Keratinocyte (primary cell): ENCODE measurements at regions not wholly inside any gene's neighbourhood (a gene's known extent, or its start where the extent isn't known, plus 50 kb on each side); places are given as distances from the start of the nearest gene placed in this dataset.

Source experiments
- DNase-seq: peaks from one replicate; pipeline ENCODE4 v3.0.0-alpha.2; 2011; ENCODE audit warnings: low read depth, missing footprints, low spot score
- FAIRE-seq: peaks from 2 replicates; lab custom pipeline; 2011; peaks lifted over from hg19 to GRCh38; lab: Jason Lieb, UNC
- H2AFZ ChIP-seq: 2 replicates; pipeline ENCODE4 v1.6.0; 2012; ENCODE audit warnings: low read length, control low read depth, inconsistent platforms; ENCODE audit not compliant: control insufficient read depth
- H3K27ac ChIP-seq: 2 replicates; pipeline ENCODE4 v1.5.1; 2011; ENCODE audit warnings: low read length; ENCODE audit not compliant: control insufficient read depth, insufficient read depth
- H3K27me3 ChIP-seq: 3 replicates; pipeline ENCODE4 v1.6.0; 2011; ENCODE audit warnings: low read length; ENCODE audit not compliant: control insufficient read depth, insufficient read depth; ENCODE audit errors: extremely low read depth
- H3K36me3 ChIP-seq, 2 experiments: 2 replicates in 1 of 2; 3 replicates in 1 of 2; pipeline ENCODE4 v1.5.1; 2011; ENCODE audit warnings: low read length in 2 of 2, mild to moderate bottlenecking in 1 of 2; ENCODE audit not compliant: control insufficient read depth in 2 of 2, insufficient read depth in 2 of 2; ENCODE audit errors: extremely low read depth in 1 of 2
- H3K4me1 ChIP-seq: 3 replicates; pipeline ENCODE4 v1.5.1; 2011; ENCODE audit warnings: low read length; ENCODE audit not compliant: control insufficient read depth, insufficient read depth; ENCODE audit errors: extremely low read depth
- H3K4me2 ChIP-seq: 3 replicates; pipeline ENCODE4 v1.6.0; 2011; ENCODE audit warnings: low read depth, low read length; ENCODE audit not compliant: control insufficient read depth, insufficient read depth; ENCODE audit errors: extremely low read depth
- H3K4me3 ChIP-seq, 3 experiments: fragments of 200-600 bp in 1 of 3; sonication (generic) in 1 of 3; 2 replicates in 2 of 3; 3 replicates in 1 of 3; pipeline ENCODE4 v1.5.1; 2011 to 2016; ENCODE audit warnings: low read length in 3 of 3, mild to moderate bottlenecking in 3 of 3, control low read depth in 2 of 3, inconsistent platforms in 1 of 3, low read depth in 1 of 3, mixed read lengths in 1 of 3, mixed run types in 1 of 3, moderate library complexity in 1 of 3; ENCODE audit not compliant: control insufficient read depth in 2 of 3, insufficient read depth in 2 of 3; ENCODE audit errors: extremely low read depth in 1 of 3
- H3K79me2 ChIP-seq: 2 replicates; pipeline ENCODE4 v1.6.0; 2012; ENCODE audit warnings: low read length; ENCODE audit not compliant: control insufficient read depth, insufficient read depth
- H3K9ac ChIP-seq: 3 replicates; pipeline ENCODE4 v1.6.0; 2011; ENCODE audit warnings: low read length; ENCODE audit not compliant: control insufficient read depth, insufficient read depth; ENCODE audit errors: extremely low read depth
- H3K9me1 ChIP-seq: 3 replicates; pipeline ENCODE4 v1.6.0; 2011; ENCODE audit warnings: low read length; ENCODE audit not compliant: control insufficient read depth, insufficient read depth; ENCODE audit errors: extremely low read depth
- H3K9me3 ChIP-seq: 2 replicates; pipeline ENCODE4 v1.5.1; 2012; ENCODE audit warnings: low read depth, low read length; ENCODE audit not compliant: control insufficient read depth
- H4K20me1 ChIP-seq: 3 replicates; pipeline ENCODE4 v1.6.0; 2011; ENCODE audit warnings: low read length; ENCODE audit not compliant: control insufficient read depth, insufficient read depth; ENCODE audit errors: extremely low read depth
- CTCF ChIP-seq, 3 experiments: IDR thresholded peaks in 1 of 3; conservative IDR thresholded peaks in 1 of 3; optimal IDR thresholded peaks in 1 of 3; 2 replicates in 2 of 3; 3 replicates in 1 of 3; pipeline versions ENCODE3 to v1.5.1; 2011; ENCODE audit warnings: low read length in 3 of 3, mild to moderate bottlenecking in 3 of 3, moderate library complexity in 2 of 3, control low read depth in 1 of 3, inconsistent platforms in 1 of 3; ENCODE audit not compliant: insufficient read depth in 2 of 3; ENCODE audit errors: extremely low read depth in 1 of 3
- EZH2 ChIP-seq: IDR thresholded peaks from one replicate; pipeline ENCODE4 v1.6.1; 2012; ENCODE audit warnings: inconsistent platforms, mild to moderate bottlenecking, low read length, moderate library complexity
- dilution Hi-C: fragments of 300-500 bp; cut with MboI; formaldehyde crosslinking; loops from one replicate; pipeline ENCODE4 v1.7.0; 2020; ENCODE audit warnings: low sequenced_read_pairs; ENCODE audit not compliant: extremely low pct_ligation_motif_present

GRCh38 chr5:2201421-2201820, 318.7 kb upstream of the IRX4 start:
- no peaks in the 10 kb centered on the region for H3K9me1 ChIP-seq
- no peak overlapping the region for H3K9ac ChIP-seq
- dilution Hi-C loops, result no loop called here
- no peaks in the 10 kb centered on the region for H3K9me3 ChIP-seq
- no peak overlapping the region for H2AFZ ChIP-seq
- H4K20me1 ChIP-seq, result no peaks in the 10 kb centered on the region
- no peak overlapping the region for H3K4me2 ChIP-seq
- no peak for DNase-seq
- H3K79me2 ChIP-seq, result no peaks in the 10 kb centered on the region
- no peak overlapping the region for H3K27ac ChIP-seq
- H3K36me3 ChIP-seq, result no peaks in the 10 kb centered on the region
- FAIRE-seq, result no peak
- no peak overlapping the region for H3K4me3 ChIP-seq
- no peaks in the 10 kb centered on the region for H3K4me1 ChIP-seq
- peaks cover 17% of the 10 kb centered on the region for H3K27me3 ChIP-seq
- TF ChIP-seq CTCF (optimal IDR thresholded peaks at IDR 0.05 in 1 of 3, IDR thresholded peaks at IDR 0.05 in 1 of 3, conservative IDR thresholded peaks at IDR 0.05 in 1 of 3; ENCODE audit: extremely low read depth in 1 of 3, insufficient read depth in 2 of 3, low read length in 3 of 3), result no peak
- no peak for TF ChIP-seq EZH2

GRCh38 chr5:2201011-2201410, 318.3 kb upstream of the IRX4 start:
- no peaks in the 10 kb centered on the region for H3K36me3 ChIP-seq
- H3K9ac ChIP-seq, result no peak overlapping the region
- FAIRE-seq (no peak), DNase-seq (no peak)
- TF ChIP-seq EZH2, result no peak
- no peak for TF ChIP-seq CTCF (optimal IDR thresholded peaks at IDR 0.05 in 1 of 3, IDR thresholded peaks at IDR 0.05 in 1 of 3, conservative IDR thresholded peaks at IDR 0.05 in 1 of 3; ENCODE audit: extremely low read depth in 1 of 3, insufficient read depth in 2 of 3, low read length in 3 of 3)
- no peak overlapping the region for H2AFZ ChIP-seq
- H3K79me2 ChIP-seq, result no peaks in the 10 kb centered on the region
- H3K27me3 ChIP-seq, result peaks cover 17% of the 10 kb centered on the region
- no peaks in the 10 kb centered on the region for H3K9me1 ChIP-seq
- no peaks in the 10 kb centered on the region for H3K4me1 ChIP-seq
- H3K4me2 ChIP-seq, result no peak overlapping the region
- no peaks in the 10 kb centered on the region for H3K9me3 ChIP-seq
- no peak overlapping the region for H3K27ac ChIP-seq
- no peak overlapping the region for H3K4me3 ChIP-seq
- dilution Hi-C loops, result no loop called here
- H4K20me1 ChIP-seq, result no peaks in the 10 kb centered on the region
